ENCODE measurements at regions not wholly inside any gene's neighbourhood (a gene's known extent, or its start where the extent isn't known, plus 50 kb on each side); places are given as distances from the start of the nearest gene placed in this dataset.
A peak's percentile ranks its signal among the peaks of the same experiment; 100 is the strongest.

- no peak for DNase-seq
These were observed 545.8 kb upstream of the ALCAM start for GRCh38 chr3:104820959-104821358.

- DNase-seq, result peak; percentile 10
These were observed 541.6 kb upstream of the ALCAM start for GRCh38 chr3:104825116-104825515.

- no peak for DNase-seq
These were observed 535.6 kb upstream of the ALCAM start for GRCh38 chr3:104831071-104831470.

GRCh38 chr3:104832530-104832929 lies 534.2 kb upstream of the ALCAM start:
- DNase-seq, result no peak

- DNase-seq, result no peak
These were observed 531.3 kb upstream of the ALCAM start for GRCh38 chr3:104835376-104835775.

- DNase-seq, result no peak
These were observed 520.4 kb upstream of the ALCAM start for GRCh38 chr3:104846270-104846669.

- DNase-seq, result no peak
These were observed 517.6 kb upstream of the ALCAM start for GRCh38 chr3:104849070-104849469.

- DNase-seq, result no peak
These were observed 512.2 kb upstream of the ALCAM start for GRCh38 chr3:104854468-104854867.

- DNase-seq, result no peak
These were observed 511.0 kb upstream of the ALCAM start for GRCh38 chr3:104855702-104856101.

GRCh38 chr3:104856741-104857140 lies 510.0 kb upstream of the ALCAM start:
- no peak for DNase-seq

GRCh38 chr3:104868291-104868690 lies 498.4 kb upstream of the ALCAM start:
- DNase-seq, result no peak

GRCh38 chr3:104870276-104870675 lies 496.4 kb upstream of the ALCAM start:
- DNase-seq, result no peak

- no peak for DNase-seq
These were observed 493.4 kb upstream of the ALCAM start for GRCh38 chr3:104873331-104873730.

- no peak for DNase-seq
These were observed 488.3 kb upstream of the ALCAM start for GRCh38 chr3:104878395-104878794.

GRCh38 chr3:104879919-104880318 lies 486.8 kb upstream of the ALCAM start:
- no peak for DNase-seq

GRCh38 chr3:104885214-104885814 lies 481.4 kb upstream of the ALCAM start:
- DNase-seq, result no peak

GRCh38 chr3:104886220-104886995 lies 480.3 kb upstream of the ALCAM start:
- no peak for DNase-seq

GRCh38 chr3:104887069-104887468 lies 479.6 kb upstream of the ALCAM start:
- no peak for DNase-seq

GRCh38 chr3:104887619-104888018 lies 479.1 kb upstream of the ALCAM start:
- DNase-seq, result no peak

- DNase-seq, result no peak
These were observed 474.7 kb upstream of the ALCAM start for GRCh38 chr3:104892044-104892443.

- DNase-seq, result no peak
These were observed 470.1 kb upstream of the ALCAM start for GRCh38 chr3:104896624-104897023.

GRCh38 chr3:104901396-104901795 lies 465.3 kb upstream of the ALCAM start:
- DNase-seq, result no peak

- no peak for DNase-seq
These were observed 463.6 kb upstream of the ALCAM start for GRCh38 chr3:104903064-104903463.

GRCh38 chr3:104906001-104906639 lies 460.6 kb upstream of the ALCAM start:
- no peak for DNase-seq
